K562 (cell line): ENCODE measurements at regions not wholly inside any gene's neighbourhood (a gene's known extent, or its start where the extent isn't known, plus 50 kb on each side); places are given as distances from the start of the nearest gene placed in this dataset.

Experiments used
- ATAC-seq: fragments of 200-7000 bp; cut with Tn5 transposase; 3 replicates; pipeline ENCODE4 v1.9.1; 2020; ENCODE audit warnings: moderate library complexity
- BruUV-seq: library from RNA; stranded (reverse); fragments of 400-500 nt; replicated peaks from 2 replicates; lab custom pipeline; 2021; lab: Mats Ljungman, UMichigan
- CTCF ChIA-PET: fragments of 300-600 bp; formaldehyde crosslinking; extraction: SDS; loops from one replicate; lab custom pipeline; 2021; ENCODE audit warnings: low intra/inter-chr PET ratio; lab: Yijun Ruan, JAX
- POLR2A ChIA-PET: fragments of 300-600, 350-650 bp; sonication (Branson Sonifier 250); formaldehyde crosslinking; extraction: SDS; loops from one replicate; lab custom pipeline; 2021; ENCODE audit warnings: antibody characterized with exemption, inconsistent platforms; lab: Yijun Ruan, JAX
- DNase-seq, 4 experiments: peaks; one replicate each; pipeline versions ENCODE4 v3.0.0 to v3.0.0-alpha.2; 2011 to 2018; ENCODE audit warnings: low spot score in 3 of 4, mixed read lengths in 3 of 4; ENCODE audit errors: extremely low read depth in 1 of 4
- FAIRE-seq: peaks from 2 replicates; lab custom pipeline; 2011; peaks lifted over from hg19 to GRCh38; lab: Jason Lieb, UNC
- H2AFZ ChIP-seq: 2 replicates; pipeline ENCODE4 v1.6.0; 2011; ENCODE audit warnings: low read depth, low read length, control low read depth, inconsistent platforms
- H3K27ac ChIP-seq: fragments of 200-600 bp; 3 replicates; pipeline ENCODE4 v1.8.0; 2011; ENCODE audit warnings: low read depth, mild to moderate bottlenecking, control low read depth, inconsistent platforms, low read length, moderate library complexity, mixed read lengths; ENCODE audit errors: extremely low read depth
- H3K27me3 ChIP-seq, 2 experiments: fragments of 300-600 bp in 1 of 2; 2 replicates in 1 of 2; 3 replicates in 1 of 2; pipeline versions ENCODE4 v1.6.0 to v1.8.0; 2011; ENCODE audit warnings: inconsistent platforms in 2 of 2, low read length in 2 of 2, mild to moderate bottlenecking in 1 of 2, mixed read lengths in 1 of 2, moderate library complexity in 1 of 2; ENCODE audit not compliant: control insufficient read depth in 2 of 2, insufficient read depth in 2 of 2
- H3K36me3 ChIP-seq: fragments of 300-600 bp; 3 replicates; pipeline ENCODE4 v1.8.0; 2011; ENCODE audit warnings: mild to moderate bottlenecking, low read length, inconsistent platforms; ENCODE audit not compliant: control insufficient read depth, insufficient read depth
- H3K4me1 ChIP-seq, 2 experiments: fragments of 200-600 bp in 1 of 2; replicated peaks in 1 of 2; 2 replicates in 1 of 2; 3 replicates in 1 of 2; pipeline versions ENCODE4 v1.5.1 to v1.8.0; 2011; ENCODE audit warnings: inconsistent platforms in 2 of 2, low read length in 2 of 2, mild to moderate bottlenecking in 1 of 2, mixed read lengths in 1 of 2, moderate library complexity in 1 of 2; ENCODE audit not compliant: control insufficient read depth in 2 of 2, insufficient read depth in 2 of 2
- H3K4me2 ChIP-seq: 2 replicates; pipeline ENCODE4 v1.6.1; 2011; ENCODE audit warnings: low read length, control low read depth, inconsistent platforms, mixed read lengths; ENCODE audit not compliant: insufficient read depth
- H3K4me3 ChIP-seq: fragments of 200-600 bp; sonication (generic), shearing (Covaris generic); 2 replicates; pipeline ENCODE4 v1.5.1; 2016; ENCODE audit warnings: control low read depth, inconsistent platforms
- H3K79me2 ChIP-seq: fragments of 200-600 bp; 3 replicates; pipeline ENCODE4 v1.8.0; 2011; ENCODE audit warnings: low read length, inconsistent platforms; ENCODE audit not compliant: control insufficient read depth, insufficient read depth
- H3K9ac ChIP-seq, 2 experiments: 2 replicates each; pipeline versions ENCODE4 v1.6.0 to v1.6.1; 2011; ENCODE audit warnings: low read depth in 2 of 2, low read length in 2 of 2, control low read depth in 1 of 2, inconsistent platforms in 1 of 2, mild to moderate bottlenecking in 1 of 2, mixed read lengths in 1 of 2; ENCODE audit not compliant: insufficient read depth in 1 of 2
- H3K9me1 ChIP-seq: one replicate; pipeline ENCODE4 v1.6.0; 2011; ENCODE audit warnings: inconsistent platforms, mild to moderate bottlenecking, low read length, moderate library complexity; ENCODE audit not compliant: control insufficient read depth, insufficient read depth
- H3K9me3 ChIP-seq: replicated peaks from 2 replicates; pipeline ENCODE4 v1.5.1; 2011; ENCODE audit warnings: low read depth, low read length, inconsistent platforms; ENCODE audit not compliant: control insufficient read depth, insufficient read depth
- H4K20me1 ChIP-seq: replicated peaks from 2 replicates; pipeline ENCODE4 v1.6.1; 2011; ENCODE audit warnings: low read length, inconsistent platforms, mixed read lengths; ENCODE audit not compliant: control insufficient read depth, insufficient read depth
- ATF1 ChIP-seq, 2 experiments: fragments of 450-650 bp in 1 of 2; IDR thresholded peaks; 2 replicates each; pipeline ENCODE4 v1.6.1; 2016; ENCODE audit warnings: missing compliant biosample characterization in 1 of 2, missing genetic modification characterization in 1 of 2
- CREM ChIP-seq: IDR thresholded peaks from 2 replicates; pipeline ENCODE4 v1.6.1; 2014; ENCODE audit warnings: antibody characterized with exemption, low read depth
- HINFP ChIP-seq: fragments of 450-650 bp; conservative IDR thresholded peaks from 2 replicates; pipeline ENCODE4 v1.6.1; 2016; ENCODE audit warnings: missing genetic modification characterization, low read depth, mild to moderate bottlenecking, control low read depth, missing compliant biosample characterization
- MEIS2 ChIP-seq: fragments of 450-650 bp; IDR thresholded peaks from 2 replicates; pipeline ENCODE4 v1.6.1; 2014; ENCODE audit warnings: mild to moderate bottlenecking; ENCODE audit not compliant: partially characterized antibody
- NR2C2 ChIP-seq, 2 experiments: fragments of 200-800 bp in 1 of 2; sonication (Bioruptor generic) in 1 of 2; sonication (generic) in 1 of 2; formaldehyde crosslinking in 1 of 2; IDR thresholded peaks; 2 replicates each; pipeline versions ENCODE4 v1.6.1 to v1.8.0; 2016 to 2022; ENCODE audit warnings: mild to moderate bottlenecking in 1 of 2, missing compliant biosample characterization in 1 of 2, missing genetic modification characterization in 1 of 2, missing genetic modification reagents in 1 of 2
- RERE ChIP-seq: sonication (generic); formaldehyde crosslinking; IDR thresholded peaks from 2 replicates; pipeline ENCODE4 v1.8.0; 2023; ENCODE audit warnings: missing genetic modification reagents, mild to moderate bottlenecking, borderline replicate concordance
- SRF ChIP-seq, 2 experiments: fragments of 250-450, 450-650 bp in 1 of 2; sonication (Bioruptor Pico) in 1 of 2; sonication (generic) in 1 of 2; formaldehyde crosslinking; IDR thresholded peaks; 2 replicates each; pipeline versions ENCODE4 v1.5.0 to v1.5.1; 2020 to 2022; ENCODE audit warnings: mild to moderate bottlenecking in 1 of 2, missing genetic modification reagents in 1 of 2
- ZNF583 ChIP-seq: fragments of 250-450 bp; sonication (Bioruptor Pico); IDR thresholded peaks from 2 replicates; pipeline ENCODE4 v1.4.0; 2020
- WGBS: fragments of 100-300 bp; shearing (Covaris generic); methylation state at CpG from one replicate; pipeline ENCODE4 v1.1.6; 2016; ENCODE audit warnings: low coverage, mixed read lengths; ENCODE audit not compliant: insufficient coverage; ENCODE audit errors: missing lambda C conversion rate; 5-methylcytosine and 5-hydroxymethylcytosine counted together
- in situ Hi-C: fragments of 300-500 bp; cut with MboI; formaldehyde crosslinking; loops from 4 replicates; pipeline ENCODE4 v1.15.0; 2018; ENCODE audit warnings: inconsistent platforms, mixed read lengths
- intact Hi-C: fragments of 100-400 bp; cut with micrococcal nuclease; formaldehyde crosslinking; loops from 2 replicates; pipeline ENCODE4 v1.14.2; 2022

DNA sequence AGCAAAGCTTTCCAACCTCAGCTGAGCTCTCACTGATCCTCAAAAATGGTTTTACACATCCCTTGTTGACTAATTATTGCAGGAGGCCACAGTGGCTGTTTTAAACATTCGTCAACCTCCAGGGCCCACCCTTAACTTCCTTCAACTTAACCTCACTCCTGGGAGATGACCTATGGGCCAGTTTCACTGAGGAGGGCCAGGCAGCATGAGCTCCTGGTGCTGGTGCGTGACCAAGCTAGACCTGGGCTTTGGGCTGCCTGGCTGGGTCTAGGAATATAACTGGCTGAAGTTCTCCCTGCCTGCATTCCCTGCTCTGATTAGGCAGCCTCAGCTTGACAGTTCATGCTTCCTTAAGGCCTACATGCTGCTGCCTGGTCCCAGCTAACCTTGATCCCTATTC lies 273.7 kb upstream of the ATP11B start:
- Histone ChIP-seq H2AFZ (no peak overlapping the region), H3K4me3 (no peak overlapping the region), H3K9me3 (no peaks in the 10 kb centered on the region), H3K4me1 (no peaks in the 10 kb centered on the region), H3K4me2 (no peak overlapping the region), H3K36me3 (no peaks in the 10 kb centered on the region), H3K27ac (no peak overlapping the region), H3K79me2 (no peaks in the 10 kb centered on the region), H3K9me1 (no peaks in the 10 kb centered on the region), H3K27me3 (peaks cover 0 to 4% of the 10 kb centered on the region in 2 experiments; a peak in 2 of 5 replicates), H3K9ac (no peak overlapping the region), H4K20me1 (no peaks in the 10 kb centered on the region)
- DNase-seq (no peak), ATAC-seq (no peak), FAIRE-seq (no peak)
- 0% methylated on average over 2 of the region's 2 CpGs for WGBS
- no TSS peak for BruUV-seq
- in situ Hi-C loops, result no loop called here
- ChIA-PET POLR2A (interaction anchor here (1.4 kb wide), 1 partner anchor 9 kb away, joined by 5 read pairs; no protein-coding TSS in a partner anchor), CTCF (no interaction called here)
- no peak for TF ChIP-seq SRF (CRISPR knock-in tag; IDR thresholded peaks at IDR 0.05)
- TF ChIP-seq MEIS2, result no peak
- no peak for TF ChIP-seq HINFP (tag)
- no peak for TF ChIP-seq RERE
- TF ChIP-seq NR2C2 (CRISPR knock-in tag; IDR thresholded peaks at IDR 0.05), result no peak
- TF ChIP-seq NR2C2 (tag; IDR thresholded peaks at IDR 0.05), result no peak
- TF ChIP-seq CREM, result no peak
- TF ChIP-seq ATF1 (CRISPR knock-in tag; IDR thresholded peaks at IDR 0.05), result no peak
- TF ChIP-seq ATF1 (tag; IDR thresholded peaks at IDR 0.05), result no peak
- TF ChIP-seq ZNF583 (CRISPR knock-in tag), result no peak
- intact Hi-C loops, result no loop called here
